K562 (cell line): ENCODE measurements at regions not wholly inside any gene's neighbourhood (a gene's known extent, or its start where the extent isn't known, plus 50 kb on each side); places are given as distances from the start of the nearest gene placed in this dataset.

Experiments
- ATAC-seq: fragments of 200-7000 bp; cut with Tn5 transposase; 3 replicates; pipeline ENCODE4 v1.9.1; 2020; ENCODE audit warnings: moderate library complexity
- BruUV-seq: library from RNA; stranded (reverse); fragments of 400-500 nt; replicated peaks from 2 replicates; lab custom pipeline; 2021; lab: Mats Ljungman, UMichigan
- CTCF ChIA-PET: fragments of 300-600 bp; formaldehyde crosslinking; extraction: SDS; loops from one replicate; lab custom pipeline; 2021; ENCODE audit warnings: low intra/inter-chr PET ratio; lab: Yijun Ruan, JAX
- POLR2A ChIA-PET: fragments of 300-600, 350-650 bp; sonication (Branson Sonifier 250); formaldehyde crosslinking; extraction: SDS; loops from one replicate; lab custom pipeline; 2021; ENCODE audit warnings: antibody characterized with exemption, inconsistent platforms; lab: Yijun Ruan, JAX
- DNase-seq, 4 experiments: peaks; one replicate each; pipeline versions ENCODE4 v3.0.0 to v3.0.0-alpha.2; 2011 to 2018; ENCODE audit warnings: low spot score in 3 of 4, mixed read lengths in 3 of 4; ENCODE audit errors: extremely low read depth in 1 of 4
- FAIRE-seq: peaks from 2 replicates; lab custom pipeline; 2011; peaks lifted over from hg19 to GRCh38; lab: Jason Lieb, UNC
- H2AFZ ChIP-seq: 2 replicates; pipeline ENCODE4 v1.6.0; 2011; ENCODE audit warnings: low read depth, low read length, control low read depth, inconsistent platforms
- H3K27ac ChIP-seq: fragments of 200-600 bp; 3 replicates; pipeline ENCODE4 v1.8.0; 2011; ENCODE audit warnings: low read depth, mild to moderate bottlenecking, control low read depth, inconsistent platforms, low read length, moderate library complexity, mixed read lengths; ENCODE audit errors: extremely low read depth
- H3K27me3 ChIP-seq, 2 experiments: fragments of 300-600 bp in 1 of 2; 2 replicates in 1 of 2; 3 replicates in 1 of 2; pipeline versions ENCODE4 v1.6.0 to v1.8.0; 2011; ENCODE audit warnings: inconsistent platforms in 2 of 2, low read length in 2 of 2, mild to moderate bottlenecking in 1 of 2, mixed read lengths in 1 of 2, moderate library complexity in 1 of 2; ENCODE audit not compliant: control insufficient read depth in 2 of 2, insufficient read depth in 2 of 2
- H3K36me3 ChIP-seq: fragments of 300-600 bp; 3 replicates; pipeline ENCODE4 v1.8.0; 2011; ENCODE audit warnings: mild to moderate bottlenecking, low read length, inconsistent platforms; ENCODE audit not compliant: control insufficient read depth, insufficient read depth
- H3K4me1 ChIP-seq, 2 experiments: fragments of 200-600 bp in 1 of 2; replicated peaks in 1 of 2; 2 replicates in 1 of 2; 3 replicates in 1 of 2; pipeline versions ENCODE4 v1.5.1 to v1.8.0; 2011; ENCODE audit warnings: inconsistent platforms in 2 of 2, low read length in 2 of 2, mild to moderate bottlenecking in 1 of 2, mixed read lengths in 1 of 2, moderate library complexity in 1 of 2; ENCODE audit not compliant: control insufficient read depth in 2 of 2, insufficient read depth in 2 of 2
- H3K4me2 ChIP-seq: 2 replicates; pipeline ENCODE4 v1.6.1; 2011; ENCODE audit warnings: low read length, control low read depth, inconsistent platforms, mixed read lengths; ENCODE audit not compliant: insufficient read depth
- H3K4me3 ChIP-seq: fragments of 200-600 bp; sonication (generic), shearing (Covaris generic); 2 replicates; pipeline ENCODE4 v1.5.1; 2016; ENCODE audit warnings: control low read depth, inconsistent platforms
- H3K79me2 ChIP-seq: fragments of 200-600 bp; 3 replicates; pipeline ENCODE4 v1.8.0; 2011; ENCODE audit warnings: low read length, inconsistent platforms; ENCODE audit not compliant: control insufficient read depth, insufficient read depth
- H3K9ac ChIP-seq, 2 experiments: 2 replicates each; pipeline versions ENCODE4 v1.6.0 to v1.6.1; 2011; ENCODE audit warnings: low read depth in 2 of 2, low read length in 2 of 2, control low read depth in 1 of 2, inconsistent platforms in 1 of 2, mild to moderate bottlenecking in 1 of 2, mixed read lengths in 1 of 2; ENCODE audit not compliant: insufficient read depth in 1 of 2
- H3K9me1 ChIP-seq: one replicate; pipeline ENCODE4 v1.6.0; 2011; ENCODE audit warnings: inconsistent platforms, mild to moderate bottlenecking, low read length, moderate library complexity; ENCODE audit not compliant: control insufficient read depth, insufficient read depth
- H3K9me3 ChIP-seq: replicated peaks from 2 replicates; pipeline ENCODE4 v1.5.1; 2011; ENCODE audit warnings: low read depth, low read length, inconsistent platforms; ENCODE audit not compliant: control insufficient read depth, insufficient read depth
- H4K20me1 ChIP-seq: replicated peaks from 2 replicates; pipeline ENCODE4 v1.6.1; 2011; ENCODE audit warnings: low read length, inconsistent platforms, mixed read lengths; ENCODE audit not compliant: control insufficient read depth, insufficient read depth
- BRCA1 ChIP-seq, 2 experiments: fragments of 450-650 bp in 1 of 2; sonication (generic) in 1 of 2; formaldehyde crosslinking in 1 of 2; IDR thresholded peaks; 2 replicates each; pipeline versions ENCODE4 v1.5.0 to v1.6.1; 2017 to 2020; ENCODE audit warnings: mild to moderate bottlenecking in 1 of 2, missing genetic modification reagents in 1 of 2
- HDAC8 ChIP-seq: fragments of 450-650 bp; IDR thresholded peaks from 2 replicates; pipeline ENCODE4 v1.6.1; 2016; ENCODE audit warnings: mild to moderate bottlenecking, missing genetic modification characterization, moderate library complexity, missing compliant biosample characterization
- HMG20B ChIP-seq: fragments of 250-450 bp; sonication (Bioruptor Pico); IDR thresholded peaks from 2 replicates; pipeline ENCODE4 v1.5.0; 2021; ENCODE audit warnings: mild to moderate bottlenecking
- POLR2AphosphoS5 ChIP-seq: IDR thresholded peaks from 2 replicates; pipeline ENCODE4 v1.6.1; 2011; ENCODE audit warnings: mild to moderate bottlenecking, low read depth, low read length, moderate library complexity; ENCODE audit not compliant: control insufficient read depth, insufficient read depth
- RBBP5 ChIP-seq: fragments of 200-600 bp; sonication (generic); IDR thresholded peaks from 2 replicates; pipeline ENCODE4 v1.6.1; 2012; ENCODE audit warnings: borderline replicate concordance, mild to moderate bottlenecking, low read length, control low read depth, inconsistent platforms; ENCODE audit not compliant: insufficient read depth, poor library complexity, severe bottlenecking
- SMAD4 ChIP-seq: fragments of 250-450 bp; sonication (Bioruptor Pico); conservative IDR thresholded peaks from 2 replicates; pipeline ENCODE4 v1.8.0; 2021; ENCODE audit warnings: inconsistent platforms, mild to moderate bottlenecking, moderate library complexity
- THAP12 ChIP-seq: fragments of 250-450 bp; sonication (Bioruptor Pico); IDR thresholded peaks from 2 replicates; pipeline ENCODE4 v1.9.0; 2021; ENCODE audit warnings: mild to moderate bottlenecking, inconsistent platforms
- TRIM24 ChIP-seq, 2 experiments: fragments of 450-650 bp; IDR thresholded peaks; 2 replicates each; pipeline ENCODE4 v1.6.1; 2016
- ZBTB7A ChIP-seq: IDR thresholded peaks from 2 replicates; pipeline ENCODE4 v1.6.1; 2011; ENCODE audit warnings: low read depth, mild to moderate bottlenecking, low read length, moderate library complexity, borderline replicate concordance; ENCODE audit not compliant: control insufficient read depth
- WGBS: fragments of 100-300 bp; shearing (Covaris generic); methylation state at CpG from one replicate; pipeline ENCODE4 v1.1.6; 2016; ENCODE audit warnings: low coverage, mixed read lengths; ENCODE audit not compliant: insufficient coverage; ENCODE audit errors: missing lambda C conversion rate; 5-methylcytosine and 5-hydroxymethylcytosine counted together
- in situ Hi-C: fragments of 300-500 bp; cut with MboI; formaldehyde crosslinking; loops from 4 replicates; pipeline ENCODE4 v1.15.0; 2018; ENCODE audit warnings: inconsistent platforms, mixed read lengths
- intact Hi-C: fragments of 100-400 bp; cut with micrococcal nuclease; formaldehyde crosslinking; loops from 2 replicates; pipeline ENCODE4 v1.14.2; 2022
- TF ChIP-seq, protein P1 (sequence below), 3 experiments: IDR thresholded peaks in 2 of 3; conservative IDR thresholded peaks in 1 of 3; 2 replicates each; pipeline ENCODE4 v1.5.1; 2011 to 2012; ENCODE audit warnings: low read length in 3 of 3, mild to moderate bottlenecking in 3 of 3, control low read depth in 2 of 3, improper control_type of control experiment in 1 of 3, inconsistent platforms in 1 of 3, low read depth in 1 of 3, mixed read lengths in 1 of 3, moderate library complexity in 1 of 3; ENCODE audit not compliant: insufficient read depth in 2 of 3
- TF ChIP-seq, protein P2 (sequence below): fragments of 450-650 bp; formaldehyde crosslinking; conservative IDR thresholded peaks from 2 replicates; pipeline ENCODE4 v1.4.0; 2022; ENCODE audit warnings: mild to moderate bottlenecking, missing genetic modification characterization

- Histone ChIP-seq H3K4me3 (no peak overlapping the region), H2AFZ (no peak overlapping the region), H3K9ac (no peak overlapping the region), H3K4me2 (no peak overlapping the region), H3K9me1 (peaks cover 3% of the 10 kb centered on the region), H4K20me1 (peaks cover 12% of the 10 kb centered on the region; the same call in 1 of the 2 replicates), H3K27me3 (peaks cover 38 to 59% of the 10 kb centered on the region in 2 experiments), H3K4me1 (peaks cover 0 to 4% of the 10 kb centered on the region in 2 experiments; a peak in 1 of 5 replicates), H3K27ac (no peak overlapping the region), H3K36me3 (no peaks in the 10 kb centered on the region), H3K79me2 (no peaks in the 10 kb centered on the region), H3K9me3 (no peaks in the 10 kb centered on the region)
- no TSS peak for BruUV-seq
- TF ChIP-seq, protein P1, sequence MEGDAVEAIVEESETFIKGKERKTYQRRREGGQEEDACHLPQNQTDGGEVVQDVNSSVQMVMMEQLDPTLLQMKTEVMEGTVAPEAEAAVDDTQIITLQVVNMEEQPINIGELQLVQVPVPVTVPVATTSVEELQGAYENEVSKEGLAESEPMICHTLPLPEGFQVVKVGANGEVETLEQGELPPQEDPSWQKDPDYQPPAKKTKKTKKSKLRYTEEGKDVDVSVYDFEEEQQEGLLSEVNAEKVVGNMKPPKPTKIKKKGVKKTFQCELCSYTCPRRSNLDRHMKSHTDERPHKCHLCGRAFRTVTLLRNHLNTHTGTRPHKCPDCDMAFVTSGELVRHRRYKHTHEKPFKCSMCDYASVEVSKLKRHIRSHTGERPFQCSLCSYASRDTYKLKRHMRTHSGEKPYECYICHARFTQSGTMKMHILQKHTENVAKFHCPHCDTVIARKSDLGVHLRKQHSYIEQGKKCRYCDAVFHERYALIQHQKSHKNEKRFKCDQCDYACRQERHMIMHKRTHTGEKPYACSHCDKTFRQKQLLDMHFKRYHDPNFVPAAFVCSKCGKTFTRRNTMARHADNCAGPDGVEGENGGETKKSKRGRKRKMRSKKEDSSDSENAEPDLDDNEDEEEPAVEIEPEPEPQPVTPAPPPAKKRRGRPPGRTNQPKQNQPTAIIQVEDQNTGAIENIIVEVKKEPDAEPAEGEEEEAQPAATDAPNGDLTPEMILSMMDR (IDR thresholded peaks at IDR 0.05 in 2 of 3, conservative IDR thresholded peaks at IDR 0.05 in 1 of 3; ENCODE audit: insufficient read depth in 2 of 3, low read depth in 1 of 3, low read length in 3 of 3): no peak
- no peak for TF ChIP-seq RBBP5
- no peak for TF ChIP-seq POLR2AphosphoS5
- TF ChIP-seq THAP12: no peak
- TF ChIP-seq, protein P2, sequence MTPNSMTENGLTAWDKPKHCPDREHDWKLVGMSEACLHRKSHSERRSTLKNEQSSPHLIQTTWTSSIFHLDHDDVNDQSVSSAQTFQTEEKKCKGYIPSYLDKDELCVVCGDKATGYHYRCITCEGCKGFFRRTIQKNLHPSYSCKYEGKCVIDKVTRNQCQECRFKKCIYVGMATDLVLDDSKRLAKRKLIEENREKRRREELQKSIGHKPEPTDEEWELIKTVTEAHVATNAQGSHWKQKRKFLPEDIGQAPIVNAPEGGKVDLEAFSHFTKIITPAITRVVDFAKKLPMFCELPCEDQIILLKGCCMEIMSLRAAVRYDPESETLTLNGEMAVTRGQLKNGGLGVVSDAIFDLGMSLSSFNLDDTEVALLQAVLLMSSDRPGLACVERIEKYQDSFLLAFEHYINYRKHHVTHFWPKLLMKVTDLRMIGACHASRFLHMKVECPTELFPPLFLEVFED (CRISPR knock-in tag): no peak
- TF ChIP-seq HMG20B (CRISPR knock-in tag): no peak
- no peak for TF ChIP-seq ZBTB7A
- TF ChIP-seq TRIM24 (IDR thresholded peaks at IDR 0.05): no peak
- no peak for TF ChIP-seq HDAC8 (tag)
- no peak for TF ChIP-seq BRCA1 (IDR thresholded peaks at IDR 0.05)
- no peak for TF ChIP-seq BRCA1 (CRISPR knock-in tag; IDR thresholded peaks at IDR 0.05)
- no peak for TF ChIP-seq SMAD4 (CRISPR knock-in tag)
- ATAC-seq (no peak), FAIRE-seq (no peak), DNase-seq (no peak)
- intact Hi-C loops: no loop called here
- under 1% methylated on average over 10 of the region's 10 CpGs for WGBS
- CTCF ChIA-PET: no interaction called here
- POLR2A ChIA-PET: no interaction called here
- in situ Hi-C loops: no loop called here
Observed at GRCh38 chr16:86876499-86876898, 298.1 kb downstream of the FOXL1 start.
